GM12874 (cell line): ENCODE measurements at regions not wholly inside any gene's neighbourhood (a gene's known extent, or its start where the extent isn't known, plus 50 kb on each side); places are given as distances from the start of the nearest gene placed in this dataset.

Source experiments
- CTCF ChIP-seq: IDR thresholded peaks from 2 replicates; pipeline ENCODE4 v1.5.1; 2011; ENCODE audit warnings: low read depth, mild to moderate bottlenecking, control low read depth, low read length, moderate library complexity; ENCODE audit not compliant: insufficient read depth

DNA sequence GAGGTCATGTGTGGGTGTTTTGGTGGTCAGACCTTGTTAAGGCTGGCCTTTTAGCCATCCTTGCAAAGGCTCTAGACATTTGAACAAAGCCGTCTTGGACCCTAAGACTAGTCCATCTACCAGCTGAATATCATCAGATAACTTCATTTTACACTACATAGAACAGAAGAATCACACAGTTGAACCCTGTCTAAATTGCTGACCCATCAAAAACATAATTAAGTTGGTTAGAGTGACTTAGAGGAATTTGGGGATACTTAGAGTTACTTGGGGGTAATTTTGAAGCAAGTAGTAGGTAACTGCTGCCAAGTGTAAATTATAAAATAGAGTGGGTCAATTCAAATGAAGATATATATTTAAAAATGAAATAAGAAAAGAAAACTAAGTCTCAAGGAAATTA, 102.9 kb upstream of the ADGRL4 start:
- no peak for TF ChIP-seq CTCF

DNA sequence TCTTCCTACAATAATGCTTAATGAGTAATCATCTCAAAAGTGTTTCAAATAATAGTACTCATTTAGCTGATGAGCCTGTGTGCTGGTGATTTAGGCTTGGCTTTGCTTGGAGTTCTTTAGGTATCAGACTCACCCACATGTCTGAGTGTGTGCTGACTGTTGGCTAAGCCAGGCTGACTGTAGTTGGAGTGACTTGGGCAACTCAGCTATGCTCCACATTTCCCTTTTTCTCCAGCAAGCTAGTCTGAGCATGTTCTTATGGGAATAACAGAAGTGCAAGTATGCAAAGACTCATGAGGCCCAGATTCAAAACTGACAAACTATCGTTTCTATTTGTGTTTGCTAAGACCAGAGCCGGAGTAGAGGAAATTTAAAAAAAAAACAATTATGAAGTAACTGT, 99.0 kb upstream of the ADGRL4 start:
- no peak for TF ChIP-seq CTCF

GRCh38 chr1:79104617-79105016, 98.1 kb upstream of the ADGRL4 start:
- TF ChIP-seq CTCF: no peak

- TF ChIP-seq CTCF: no peak
Measured at GRCh38 chr1:79100385-79100784, 93.9 kb upstream of the ADGRL4 start.

- TF ChIP-seq CTCF: no peak
Measured at GRCh38 chr1:79090985-79091384, 84.5 kb upstream of the ADGRL4 start.

GRCh38 chr1:79089946-79090345, 83.4 kb upstream of the ADGRL4 start:
- no peak for TF ChIP-seq CTCF

DNA sequence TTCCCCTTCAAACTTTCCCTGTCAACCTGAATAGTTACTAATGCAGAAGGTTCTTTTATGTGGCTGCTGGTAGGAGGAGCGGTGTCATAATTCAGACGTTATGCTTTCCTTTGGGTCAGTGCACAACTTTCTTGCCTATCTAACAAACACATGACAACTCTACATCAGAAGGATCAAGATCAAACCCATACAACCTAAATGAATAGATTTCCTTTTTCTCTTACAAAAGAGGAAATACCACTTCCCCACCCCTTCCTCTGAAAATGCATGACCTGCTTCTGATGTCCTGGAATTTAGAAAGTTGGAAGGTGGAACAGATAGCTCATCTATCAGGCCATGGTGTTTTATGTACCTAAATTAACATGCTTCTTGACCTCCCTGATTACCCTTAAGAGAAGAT, 75.7 kb upstream of the ADGRL4 start:
- no peak for TF ChIP-seq CTCF

DNA sequence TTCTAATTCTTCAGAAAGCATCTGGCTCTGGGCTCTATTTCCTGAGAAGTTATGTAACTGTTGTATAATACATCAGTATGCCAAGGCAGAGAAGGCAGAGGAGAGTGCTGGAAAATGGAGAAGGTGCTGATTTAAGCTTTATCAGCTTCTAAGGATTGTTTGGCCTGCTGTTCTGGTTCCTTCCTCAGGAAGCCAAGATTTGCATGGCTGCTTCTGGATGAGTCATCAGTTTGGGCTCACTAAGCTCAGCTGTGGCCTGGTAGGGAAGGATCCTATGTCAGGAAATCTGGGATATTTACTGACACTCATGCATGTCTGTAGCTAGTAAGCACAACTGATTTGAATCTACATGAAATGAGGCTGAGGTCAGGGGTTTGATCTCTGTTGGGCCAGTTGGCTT, 73.2 kb upstream of the ADGRL4 start:
- TF ChIP-seq CTCF: no peak
